ENCODE measurements at regions not wholly inside any gene's neighbourhood (a gene's known extent, or its start where the extent isn't known, plus 50 kb on each side); places are given as distances from the start of the nearest gene placed in this dataset.

DNA sequence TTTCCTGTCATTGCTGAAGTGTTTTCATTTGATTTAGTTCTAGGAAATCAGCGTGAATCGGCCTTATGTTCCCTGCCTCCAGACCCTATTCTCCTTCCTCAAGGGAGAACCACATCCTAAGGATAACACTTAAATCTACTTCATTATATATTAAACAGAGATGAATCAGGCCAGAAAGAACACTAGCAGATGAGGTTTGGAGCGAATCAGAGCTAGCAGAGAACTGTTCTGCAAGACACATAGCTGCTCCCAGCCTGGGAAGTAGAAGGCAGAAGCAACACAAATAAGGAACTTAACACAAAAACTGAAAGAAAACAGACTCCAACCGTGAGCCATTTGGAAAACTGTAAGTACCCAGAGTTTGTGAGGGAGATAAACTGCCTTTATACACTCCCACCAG lies 718.2 kb downstream of the SEMA5A start:
- no peaks in the 10 kb centered on the region for H4K20me1 ChIP-seq (ENCODE audit: insufficient read depth)
- peaks cover 14% of the 10 kb centered on the region; the same call in 1 of the 2 replicates for H3K9me3 ChIP-seq
- no peak for DNase-seq
- peak overlapping the region in 1 of 2 experiments; percentile 95; a peak in 2 of 4 replicates for H3K27ac ChIP-seq (ENCODE audit: low read depth in 2 of 2, low read length in 1 of 2)
- TF ChIP-seq SIN3A (IDR thresholded peaks at IDR 0.05; ENCODE audit: borderline replicate concordance, low read depth, low read length): no peak
- no peak for TF ChIP-seq NFIC (IDR thresholded peaks at IDR 0.05; ENCODE audit: borderline replicate concordance)
- TF ChIP-seq, protein P1, sequence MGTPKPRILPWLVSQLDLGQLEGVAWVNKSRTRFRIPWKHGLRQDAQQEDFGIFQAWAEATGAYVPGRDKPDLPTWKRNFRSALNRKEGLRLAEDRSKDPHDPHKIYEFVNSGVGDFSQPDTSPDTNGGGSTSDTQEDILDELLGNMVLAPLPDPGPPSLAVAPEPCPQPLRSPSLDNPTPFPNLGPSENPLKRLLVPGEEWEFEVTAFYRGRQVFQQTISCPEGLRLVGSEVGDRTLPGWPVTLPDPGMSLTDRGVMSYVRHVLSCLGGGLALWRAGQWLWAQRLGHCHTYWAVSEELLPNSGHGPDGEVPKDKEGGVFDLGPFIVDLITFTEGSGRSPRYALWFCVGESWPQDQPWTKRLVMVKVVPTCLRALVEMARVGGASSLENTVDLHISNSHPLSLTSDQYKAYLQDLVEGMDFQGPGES (IDR thresholded peaks at IDR 0.05; ENCODE audit: low read depth, low read length): no peak
- TF ChIP-seq TAF1 (IDR thresholded peaks at IDR 0.05; ENCODE audit: borderline replicate concordance, low read depth, low read length): no peak
- TF ChIP-seq, protein P2, sequence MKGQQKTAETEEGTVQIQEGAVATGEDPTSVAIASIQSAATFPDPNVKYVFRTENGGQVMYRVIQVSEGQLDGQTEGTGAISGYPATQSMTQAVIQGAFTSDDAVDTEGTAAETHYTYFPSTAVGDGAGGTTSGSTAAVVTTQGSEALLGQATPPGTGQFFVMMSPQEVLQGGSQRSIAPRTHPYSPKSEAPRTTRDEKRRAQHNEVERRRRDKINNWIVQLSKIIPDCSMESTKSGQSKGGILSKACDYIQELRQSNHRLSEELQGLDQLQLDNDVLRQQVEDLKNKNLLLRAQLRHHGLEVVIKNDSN (IDR thresholded peaks at IDR 0.05; ENCODE audit: borderline replicate concordance, low read depth): no peak
- no peak for TF ChIP-seq MEF2A (IDR thresholded peaks at IDR 0.05; ENCODE audit: borderline replicate concordance, low read depth)
- no peak for TF ChIP-seq MXI1 (IDR thresholded peaks at IDR 0.05; ENCODE audit: low read depth, low read length)
- H3K36me3 ChIP-seq (replicated peaks in 1 of 2; ENCODE audit: control insufficient read depth in 1 of 2, insufficient read depth in 2 of 2, low read length in 1 of 2): no peaks in the 10 kb centered on the region
- peak overlapping the region; percentile 29; the same call in 1 of the 2 replicates for H3K9ac ChIP-seq
- H3K4me1 ChIP-seq (ENCODE audit: control insufficient read depth in 1 of 2, insufficient read depth in 2 of 2, low read depth in 1 of 2, low read length in 1 of 2): peaks cover 0 to 23% of the 10 kb centered on the region in 2 experiments; a peak in 2 of 4 replicates
- CTCF ChIA-PET: no interaction called here
- POLR2A ChIA-PET: no interaction called here
- H3K9me2 ChIP-seq: no peaks in the 10 kb centered on the region
- WGBS (ENCODE audit: low lambda C conversion rate): 51% methylated on average over 4 of the region's 4 CpGs
- peak overlapping the region; percentile 49 for H3K4me2 ChIP-seq
- no peaks in the 10 kb centered on the region for H3K27me3 ChIP-seq (ENCODE audit: insufficient read depth)
- H3F3A ChIP-seq (replicated peaks; ENCODE audit: insufficient read depth): peaks cover 23% of the 10 kb centered on the region
- peak overlapping the region; percentile 77 for H2AFZ ChIP-seq (ENCODE audit: low read depth)
- H3K4me3 ChIP-seq (ENCODE audit: low read depth in 2 of 2, low read length in 1 of 2): no peak overlapping the region
- H3K79me2 ChIP-seq (ENCODE audit: insufficient read depth): no peaks in the 10 kb centered on the region

DNA sequence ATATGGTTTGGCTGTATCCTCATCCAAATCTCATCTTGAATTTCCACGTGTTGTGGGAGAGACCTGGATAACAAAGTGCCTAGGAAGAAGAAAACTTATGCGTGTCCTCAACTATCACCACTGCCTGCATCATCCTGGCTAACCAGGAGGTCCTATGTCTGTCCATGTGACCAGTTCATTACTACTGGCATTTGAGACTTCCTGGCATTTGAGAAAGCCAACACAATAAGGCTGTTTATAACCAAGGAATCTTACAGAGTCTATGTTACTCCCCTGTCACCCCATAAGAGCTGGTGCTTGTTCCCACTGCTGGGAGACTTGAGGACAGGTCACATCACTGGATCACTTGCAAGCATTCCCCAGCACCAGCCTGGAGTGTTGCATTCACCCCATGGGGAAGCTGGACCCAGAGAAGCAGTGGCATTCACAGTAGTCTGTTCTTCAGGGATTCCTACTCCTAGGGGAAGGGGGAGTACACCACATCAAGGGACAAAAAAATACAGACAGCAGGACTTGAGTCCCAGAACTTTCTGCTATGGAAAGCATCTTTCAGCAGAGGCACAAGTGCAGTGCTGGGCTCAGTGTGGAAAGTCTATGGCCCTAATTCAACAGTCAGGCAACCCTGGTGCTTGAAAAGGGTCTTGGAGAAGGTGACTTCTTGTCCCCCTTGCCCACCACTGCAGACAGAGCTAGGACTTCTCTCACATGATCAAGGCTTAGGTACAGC lies 717.1 kb downstream of the SEMA5A start:
- H3K9ac ChIP-seq: peak overlapping the region; percentile 7; the same call in 1 of the 2 replicates

More for the DNA sequence above, 717.1 kb downstream of the SEMA5A start:
- Histone ChIP-seq H2AFZ (ENCODE audit: low read depth) (peak overlapping the region; percentile 24; the same call in 1 of the 2 replicates), H3K79me2 (ENCODE audit: insufficient read depth) (no peaks in the 10 kb centered on the region), H3K9me3 (peaks cover 14% of the 10 kb centered on the region; the same call in 1 of the 2 replicates), H3K27ac (ENCODE audit: low read depth in 2 of 2, low read length in 1 of 2) (peak overlapping the region; percentile 56 to 95; a peak in 3 of 4 replicates), H3K27me3 (ENCODE audit: insufficient read depth) (no peaks in the 10 kb centered on the region), H3K4me3 (ENCODE audit: low read depth in 2 of 2, low read length in 1 of 2) (no peak overlapping the region), H4K20me1 (ENCODE audit: insufficient read depth) (no peaks in the 10 kb centered on the region), H3K4me2 (peak overlapping the region; percentile 49), H3K4me1 (ENCODE audit: control insufficient read depth in 1 of 2, insufficient read depth in 2 of 2, low read depth in 1 of 2, low read length in 1 of 2) (peaks cover 0 to 23% of the 10 kb centered on the region in 2 experiments; a peak in 2 of 4 replicates), H3F3A (replicated peaks; ENCODE audit: insufficient read depth) (peaks cover 23% of the 10 kb centered on the region), H3K9me2 (no peaks in the 10 kb centered on the region), H3K36me3 (replicated peaks in 1 of 2; ENCODE audit: control insufficient read depth in 1 of 2, insufficient read depth in 2 of 2, low read length in 1 of 2) (no peaks in the 10 kb centered on the region)
- TF ChIP-seq, protein P3, sequence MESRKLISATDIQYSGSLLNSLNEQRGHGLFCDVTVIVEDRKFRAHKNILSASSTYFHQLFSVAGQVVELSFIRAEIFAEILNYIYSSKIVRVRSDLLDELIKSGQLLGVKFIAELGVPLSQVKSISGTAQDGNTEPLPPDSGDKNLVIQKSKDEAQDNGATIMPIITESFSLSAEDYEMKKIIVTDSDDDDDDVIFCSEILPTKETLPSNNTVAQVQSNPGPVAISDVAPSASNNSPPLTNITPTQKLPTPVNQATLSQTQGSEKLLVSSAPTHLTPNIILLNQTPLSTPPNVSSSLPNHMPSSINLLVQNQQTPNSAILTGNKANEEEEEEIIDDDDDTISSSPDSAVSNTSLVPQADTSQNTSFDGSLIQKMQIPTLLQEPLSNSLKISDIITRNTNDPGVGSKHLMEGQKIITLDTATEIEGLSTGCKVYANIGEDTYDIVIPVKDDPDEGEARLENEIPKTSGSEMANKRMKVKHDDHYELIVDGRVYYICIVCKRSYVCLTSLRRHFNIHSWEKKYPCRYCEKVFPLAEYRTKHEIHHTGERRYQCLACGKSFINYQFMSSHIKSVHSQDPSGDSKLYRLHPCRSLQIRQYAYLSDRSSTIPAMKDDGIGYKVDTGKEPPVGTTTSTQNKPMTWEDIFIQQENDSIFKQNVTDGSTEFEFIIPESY (IDR thresholded peaks at IDR 0.05; ENCODE audit: borderline replicate concordance, low read depth): no peak
- TF ChIP-seq FOSL2 (IDR thresholded peaks at IDR 0.05; ENCODE audit: borderline replicate concordance, low read depth): no peak
- TF ChIP-seq RCOR1 (IDR thresholded peaks at IDR 0.05; ENCODE audit: low read length): no peak
- TF ChIP-seq SIN3A (IDR thresholded peaks at IDR 0.05; ENCODE audit: borderline replicate concordance, low read depth, low read length): no peak
- TF ChIP-seq RFX5 (IDR thresholded peaks at IDR 0.05; ENCODE audit: low read length): no peak
- no peak for TF ChIP-seq EZH2phosphoT487 (IDR thresholded peaks at IDR 0.05; ENCODE audit: borderline replicate concordance, low read depth)
- TF ChIP-seq FOXJ3 (CRISPR knock-in tag; IDR thresholded peaks at IDR 0.05): no peak
- TF ChIP-seq, protein P4, sequence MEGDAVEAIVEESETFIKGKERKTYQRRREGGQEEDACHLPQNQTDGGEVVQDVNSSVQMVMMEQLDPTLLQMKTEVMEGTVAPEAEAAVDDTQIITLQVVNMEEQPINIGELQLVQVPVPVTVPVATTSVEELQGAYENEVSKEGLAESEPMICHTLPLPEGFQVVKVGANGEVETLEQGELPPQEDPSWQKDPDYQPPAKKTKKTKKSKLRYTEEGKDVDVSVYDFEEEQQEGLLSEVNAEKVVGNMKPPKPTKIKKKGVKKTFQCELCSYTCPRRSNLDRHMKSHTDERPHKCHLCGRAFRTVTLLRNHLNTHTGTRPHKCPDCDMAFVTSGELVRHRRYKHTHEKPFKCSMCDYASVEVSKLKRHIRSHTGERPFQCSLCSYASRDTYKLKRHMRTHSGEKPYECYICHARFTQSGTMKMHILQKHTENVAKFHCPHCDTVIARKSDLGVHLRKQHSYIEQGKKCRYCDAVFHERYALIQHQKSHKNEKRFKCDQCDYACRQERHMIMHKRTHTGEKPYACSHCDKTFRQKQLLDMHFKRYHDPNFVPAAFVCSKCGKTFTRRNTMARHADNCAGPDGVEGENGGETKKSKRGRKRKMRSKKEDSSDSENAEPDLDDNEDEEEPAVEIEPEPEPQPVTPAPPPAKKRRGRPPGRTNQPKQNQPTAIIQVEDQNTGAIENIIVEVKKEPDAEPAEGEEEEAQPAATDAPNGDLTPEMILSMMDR (IDR thresholded peaks at IDR 0.05): no peak
- no peak for TF ChIP-seq GATA2 (CRISPR knock-in tag; IDR thresholded peaks at IDR 0.05)
- no peak for TF ChIP-seq NRF1 (IDR thresholded peaks at IDR 0.05; ENCODE audit: low read depth, low read length)
- no peak for TF ChIP-seq GABPA (IDR thresholded peaks at IDR 0.05; ENCODE audit: low read depth)
- TF ChIP-seq, protein P5, sequence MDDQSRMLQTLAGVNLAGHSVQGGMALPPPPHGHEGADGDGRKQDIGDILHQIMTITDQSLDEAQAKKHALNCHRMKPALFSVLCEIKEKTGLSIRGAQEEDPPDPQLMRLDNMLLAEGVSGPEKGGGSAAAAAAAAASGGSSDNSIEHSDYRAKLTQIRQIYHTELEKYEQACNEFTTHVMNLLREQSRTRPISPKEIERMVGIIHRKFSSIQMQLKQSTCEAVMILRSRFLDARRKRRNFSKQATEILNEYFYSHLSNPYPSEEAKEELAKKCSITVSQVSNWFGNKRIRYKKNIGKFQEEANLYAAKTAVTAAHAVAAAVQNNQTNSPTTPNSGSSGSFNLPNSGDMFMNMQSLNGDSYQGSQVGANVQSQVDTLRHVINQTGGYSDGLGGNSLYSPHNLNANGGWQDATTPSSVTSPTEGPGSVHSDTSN (IDR thresholded peaks at IDR 0.05): no peak
- ChIA-PET POLR2A (no interaction called here), CTCF (no interaction called here)
- 50% methylated on average over 2 of the region's 2 CpGs for WGBS (ENCODE audit: low lambda C conversion rate)
- no peak for DNase-seq

Data from SK-N-SH (cell line).